LNCAP (cell line): ENCODE measurements at regions not wholly inside any gene's neighbourhood (a gene's known extent, or its start where the extent isn't known, plus 50 kb on each side); places are given as distances from the start of the nearest gene placed in this dataset.

Experiments
- TF ChIP-seq, protein P1 (sequence below): fragments of 450-650 bp; IDR thresholded peaks from 2 replicates; pipeline ENCODE4 v1.5.1; 2017; ENCODE audit warnings: mild to moderate bottlenecking

DNA sequence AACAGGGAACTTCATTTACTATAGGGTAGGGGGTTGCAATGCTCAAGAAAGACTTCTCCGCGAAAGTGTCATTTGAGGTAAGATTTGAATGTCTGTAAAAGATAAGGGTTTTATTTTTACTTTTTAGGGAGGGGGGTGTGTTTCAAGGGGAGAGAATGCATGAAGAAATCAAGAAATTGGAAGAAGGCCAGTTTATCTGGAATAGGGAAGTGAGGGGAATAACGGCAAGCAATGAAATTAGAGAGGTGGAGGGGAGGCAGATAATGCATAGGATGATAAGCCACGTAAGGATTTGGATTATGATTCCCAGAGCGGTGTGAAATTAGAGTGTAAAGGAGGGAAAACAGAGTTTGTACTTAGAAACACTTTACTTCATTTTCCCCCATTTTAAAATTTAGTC, 63.0 kb upstream of the MB21D2 start:
- TF ChIP-seq, protein P1, sequence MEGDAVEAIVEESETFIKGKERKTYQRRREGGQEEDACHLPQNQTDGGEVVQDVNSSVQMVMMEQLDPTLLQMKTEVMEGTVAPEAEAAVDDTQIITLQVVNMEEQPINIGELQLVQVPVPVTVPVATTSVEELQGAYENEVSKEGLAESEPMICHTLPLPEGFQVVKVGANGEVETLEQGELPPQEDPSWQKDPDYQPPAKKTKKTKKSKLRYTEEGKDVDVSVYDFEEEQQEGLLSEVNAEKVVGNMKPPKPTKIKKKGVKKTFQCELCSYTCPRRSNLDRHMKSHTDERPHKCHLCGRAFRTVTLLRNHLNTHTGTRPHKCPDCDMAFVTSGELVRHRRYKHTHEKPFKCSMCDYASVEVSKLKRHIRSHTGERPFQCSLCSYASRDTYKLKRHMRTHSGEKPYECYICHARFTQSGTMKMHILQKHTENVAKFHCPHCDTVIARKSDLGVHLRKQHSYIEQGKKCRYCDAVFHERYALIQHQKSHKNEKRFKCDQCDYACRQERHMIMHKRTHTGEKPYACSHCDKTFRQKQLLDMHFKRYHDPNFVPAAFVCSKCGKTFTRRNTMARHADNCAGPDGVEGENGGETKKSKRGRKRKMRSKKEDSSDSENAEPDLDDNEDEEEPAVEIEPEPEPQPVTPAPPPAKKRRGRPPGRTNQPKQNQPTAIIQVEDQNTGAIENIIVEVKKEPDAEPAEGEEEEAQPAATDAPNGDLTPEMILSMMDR, result no peak

DNA sequence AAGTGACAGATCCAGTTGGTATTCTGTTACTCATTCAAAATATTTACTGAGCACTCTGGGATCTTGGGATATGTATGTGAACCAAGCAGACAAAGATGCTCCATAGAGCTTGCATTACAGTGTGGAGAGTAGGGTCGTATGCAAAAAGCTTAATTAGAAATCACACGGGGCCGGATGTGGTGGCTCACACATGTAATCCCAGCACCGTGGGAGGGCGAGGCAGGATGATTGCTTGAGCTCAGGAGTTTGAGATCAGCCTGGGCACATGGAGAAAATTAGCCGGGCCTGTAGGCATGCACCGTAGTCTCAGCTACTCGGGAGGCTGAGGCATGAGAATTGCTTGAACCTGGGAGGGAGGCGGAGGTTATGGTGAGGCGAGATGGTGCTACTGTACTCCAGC, 68.7 kb upstream of the MB21D2 start:
- TF ChIP-seq, protein P1, result no peak

DNA sequence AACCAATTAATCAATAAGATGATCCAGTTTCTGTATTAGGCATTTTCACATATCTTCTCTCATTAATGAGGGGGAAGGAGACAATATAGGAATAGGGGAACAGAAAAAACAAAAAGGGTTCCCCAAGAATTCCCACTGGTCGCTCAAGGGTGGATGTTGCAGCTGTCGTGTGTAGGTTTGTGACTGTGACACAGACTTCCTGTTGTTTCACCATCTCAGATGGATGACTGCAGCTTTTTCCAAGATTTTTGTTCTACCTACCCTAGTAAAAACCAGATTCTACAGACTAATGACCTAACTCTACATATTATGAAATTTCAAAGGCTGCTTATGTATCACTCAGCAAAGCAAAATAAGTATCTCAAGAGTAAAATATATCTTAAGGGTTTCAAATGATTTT, 73.7 kb upstream of the MB21D2 start:
- TF ChIP-seq, protein P1, result no peak

DNA sequence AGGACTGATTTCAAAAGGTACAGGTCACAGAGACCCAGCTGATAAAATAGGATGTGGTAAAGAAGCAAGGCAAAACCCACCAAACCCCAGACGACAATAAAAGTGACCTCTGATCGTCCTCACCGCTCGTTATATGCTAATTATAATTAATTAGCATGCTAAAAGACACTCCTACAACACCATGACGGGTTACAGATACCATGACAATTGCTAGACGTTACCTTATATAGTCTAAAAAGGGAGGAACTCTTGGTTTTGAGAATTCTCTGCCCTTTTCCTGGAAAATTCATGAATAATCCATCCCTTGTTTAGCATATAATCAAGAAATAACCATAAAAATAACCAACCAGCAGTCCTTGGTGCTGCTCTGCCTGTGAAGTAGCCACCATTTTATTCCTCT, 74.7 kb upstream of the MB21D2 start:
- TF ChIP-seq, protein P1, result no peak

DNA sequence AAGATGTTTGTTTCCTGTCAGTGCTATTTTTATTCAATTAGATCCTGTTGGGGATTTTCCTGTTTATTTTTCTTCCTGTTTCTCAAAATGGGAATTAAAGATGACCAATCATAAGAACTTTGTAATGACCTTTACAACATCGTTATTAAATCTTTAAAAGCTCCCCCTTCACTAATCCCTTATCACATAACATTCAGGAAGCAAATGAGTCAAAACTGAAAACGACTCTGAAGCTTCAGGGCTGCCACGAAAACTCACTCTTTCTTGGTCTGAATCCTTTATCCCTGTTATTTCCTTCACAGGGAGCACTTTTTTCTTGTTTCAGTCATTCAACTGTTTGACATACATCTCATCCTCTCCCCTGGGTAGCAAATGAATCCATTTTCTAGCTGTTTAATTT, 75.8 kb upstream of the MB21D2 start:
- TF ChIP-seq, protein P1, result no peak

DNA sequence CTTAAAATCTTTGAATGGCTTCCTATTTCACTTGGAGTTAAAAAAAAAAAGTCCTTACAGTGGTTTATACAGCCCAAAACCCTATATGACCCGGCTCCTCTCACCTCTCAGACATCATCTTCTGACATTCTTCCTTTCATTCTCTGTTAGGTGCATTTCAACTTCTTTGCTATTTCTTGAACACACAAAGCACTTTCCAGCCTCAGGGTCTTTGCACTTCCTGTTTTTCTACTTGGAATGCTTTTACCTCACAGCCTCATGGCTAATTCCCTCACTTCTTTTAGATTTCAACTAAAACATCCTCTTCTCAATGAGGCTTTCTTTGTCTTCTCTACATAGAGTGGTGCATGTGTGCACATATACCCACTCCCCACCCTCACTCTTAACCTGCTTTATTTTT, 91.0 kb upstream of the MB21D2 start:
- TF ChIP-seq, protein P1, result no peak

DNA sequence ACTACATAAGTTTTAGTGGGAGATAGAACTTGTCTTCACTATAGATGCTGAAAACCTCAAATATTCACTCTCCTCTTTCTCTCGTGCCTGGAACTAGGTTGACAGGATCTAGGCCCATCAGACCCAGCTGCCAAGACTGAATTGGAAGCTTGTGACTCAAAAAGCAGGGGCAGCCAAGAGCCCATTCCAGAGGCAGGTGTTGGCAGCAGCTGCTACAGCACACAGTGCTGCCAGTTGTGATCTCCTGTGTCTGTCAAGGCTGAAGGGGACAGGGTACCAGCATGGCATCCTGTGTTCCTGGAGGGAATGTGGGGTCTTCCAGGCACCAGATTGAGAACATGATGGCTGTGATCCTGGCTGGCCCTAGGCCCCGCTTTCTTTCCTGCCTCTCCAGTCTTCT, 92.5 kb upstream of the MB21D2 start:
- TF ChIP-seq, protein P1, result no peak

DNA sequence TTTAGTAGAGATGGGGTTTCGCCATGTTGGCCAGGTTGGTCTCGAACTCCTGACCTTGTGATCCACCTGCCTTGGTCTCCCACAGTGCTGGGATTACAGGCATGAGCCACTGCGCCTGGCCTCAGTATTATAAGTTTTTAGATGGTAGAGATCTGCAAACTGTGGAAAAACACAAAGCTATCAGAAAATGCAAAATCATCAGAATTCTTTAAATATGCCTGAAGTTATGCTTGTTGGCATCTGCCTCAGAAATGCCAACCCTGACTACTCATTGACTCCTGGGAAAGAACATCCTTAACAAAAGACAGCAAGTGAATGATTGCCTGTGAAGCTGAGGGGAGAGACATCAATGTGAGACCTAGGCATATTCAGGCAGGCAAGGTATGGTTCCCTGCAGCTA, 94.3 kb upstream of the MB21D2 start:
- TF ChIP-seq, protein P1, result no peak
